ENCODE measurements at regions not wholly inside any gene's neighbourhood (a gene's known extent, or its start where the extent isn't known, plus 50 kb on each side); places are given as distances from the start of the nearest gene placed in this dataset.

GRCh38 chr12:131457331-131458047 lies 253.4 kb upstream of the SFSWAP start:
- H3K4me1 ChIP-seq (ENCODE audit: low read length) = no peaks in the 10 kb centered on the region
- H3K9ac ChIP-seq (ENCODE audit: low read length) = no peak overlapping the region
- H3K9me3 ChIP-seq (ENCODE audit: low read length) = no peaks in the 10 kb centered on the region
- H3K27me3 ChIP-seq (ENCODE audit: low read length) = no peaks in the 10 kb centered on the region
- H2AFZ ChIP-seq (ENCODE audit: low read length) = no peak overlapping the region
- H3K36me3 ChIP-seq (ENCODE audit: insufficient read depth, low read length) = no peaks in the 10 kb centered on the region
- H3K4me2 ChIP-seq (ENCODE audit: low read depth, low read length, poor library complexity, severe bottlenecking) = no peak overlapping the region
- no peaks in the 10 kb centered on the region for H4K20me1 ChIP-seq (ENCODE audit: insufficient read depth, low read depth, low read length)
- no peaks in the 10 kb centered on the region for H3K9me2 ChIP-seq (replicated peaks; ENCODE audit: insufficient read depth, low read length)
- H3K4me3 ChIP-seq (ENCODE audit: low read length) = no peak overlapping the region
- H3K27ac ChIP-seq (ENCODE audit: low read length) = no peak overlapping the region
- DNase-seq = no peak
- no peaks in the 10 kb centered on the region for H3K79me2 ChIP-seq (ENCODE audit: low read length)

- Histone ChIP-seq H4K20me1 (ENCODE audit: insufficient read depth, low read depth, low read length) (no peaks in the 10 kb centered on the region), H3K9me2 (replicated peaks; ENCODE audit: insufficient read depth, low read length) (no peaks in the 10 kb centered on the region), H3K4me3 (ENCODE audit: low read length) (no peak overlapping the region), H3K9ac (ENCODE audit: low read length) (no peak overlapping the region), H3K9me3 (ENCODE audit: low read length) (no peaks in the 10 kb centered on the region), H3K27ac (ENCODE audit: low read length) (no peak overlapping the region), H3K4me2 (ENCODE audit: low read depth, low read length, poor library complexity, severe bottlenecking) (no peak overlapping the region), H2AFZ (ENCODE audit: low read length) (no peak overlapping the region), H3K27me3 (ENCODE audit: low read length) (no peaks in the 10 kb centered on the region), H3K4me1 (ENCODE audit: low read length) (no peaks in the 10 kb centered on the region), H3K36me3 (ENCODE audit: insufficient read depth, low read length) (no peaks in the 10 kb centered on the region), H3K79me2 (ENCODE audit: low read length) (no peaks in the 10 kb centered on the region)
- no peak for DNase-seq
These were observed 252.9 kb upstream of the SFSWAP start for GRCh38 chr12:131458048-131458374.

GRCh38 chr12:131458931-131459772 lies 251.7 kb upstream of the SFSWAP start:
- Histone ChIP-seq H2AFZ (ENCODE audit: low read length) (no peak overlapping the region), H3K9me2 (replicated peaks; ENCODE audit: insufficient read depth, low read length) (no peaks in the 10 kb centered on the region), H3K79me2 (ENCODE audit: low read length) (no peaks in the 10 kb centered on the region), H3K4me3 (ENCODE audit: low read length) (no peak overlapping the region), H3K9ac (ENCODE audit: low read length) (no peak overlapping the region), H3K36me3 (ENCODE audit: insufficient read depth, low read length) (no peaks in the 10 kb centered on the region), H4K20me1 (ENCODE audit: insufficient read depth, low read depth, low read length) (no peaks in the 10 kb centered on the region), H3K9me3 (ENCODE audit: low read length) (no peaks in the 10 kb centered on the region), H3K4me2 (ENCODE audit: low read depth, low read length, poor library complexity, severe bottlenecking) (no peak overlapping the region), H3K4me1 (ENCODE audit: low read length) (no peaks in the 10 kb centered on the region), H3K27me3 (ENCODE audit: low read length) (no peaks in the 10 kb centered on the region), H3K27ac (ENCODE audit: low read length) (no peak overlapping the region)
- DNase-seq = no peak

- Histone ChIP-seq H3K36me3 (ENCODE audit: insufficient read depth, low read length) (no peaks in the 10 kb centered on the region), H2AFZ (ENCODE audit: low read length) (no peak overlapping the region), H3K4me1 (ENCODE audit: low read length) (no peaks in the 10 kb centered on the region), H3K9me2 (replicated peaks; ENCODE audit: insufficient read depth, low read length) (no peaks in the 10 kb centered on the region), H3K27me3 (ENCODE audit: low read length) (no peaks in the 10 kb centered on the region), H4K20me1 (ENCODE audit: insufficient read depth, low read depth, low read length) (no peaks in the 10 kb centered on the region), H3K79me2 (ENCODE audit: low read length) (no peaks in the 10 kb centered on the region), H3K27ac (ENCODE audit: low read length) (no peak overlapping the region), H3K4me2 (ENCODE audit: low read depth, low read length, poor library complexity, severe bottlenecking) (no peak overlapping the region), H3K4me3 (ENCODE audit: low read length) (no peak overlapping the region), H3K9ac (ENCODE audit: low read length) (no peak overlapping the region), H3K9me3 (ENCODE audit: low read length) (no peaks in the 10 kb centered on the region)
- no peak for DNase-seq
These were observed 251.0 kb upstream of the SFSWAP start for GRCh38 chr12:131459773-131460365.

- no peak overlapping the region for H3K9ac ChIP-seq (ENCODE audit: low read length)
- H3K79me2 ChIP-seq (ENCODE audit: low read length) = no peaks in the 10 kb centered on the region
- no peaks in the 10 kb centered on the region for H3K9me2 ChIP-seq (replicated peaks; ENCODE audit: insufficient read depth, low read length)
- H3K4me1 ChIP-seq (ENCODE audit: low read length) = no peaks in the 10 kb centered on the region
- no peak overlapping the region for H2AFZ ChIP-seq (ENCODE audit: low read length)
- H3K9me3 ChIP-seq (ENCODE audit: low read length) = no peaks in the 10 kb centered on the region
- H3K27me3 ChIP-seq (ENCODE audit: low read length) = no peaks in the 10 kb centered on the region
- no peaks in the 10 kb centered on the region for H4K20me1 ChIP-seq (ENCODE audit: insufficient read depth, low read depth, low read length)
- H3K4me2 ChIP-seq (ENCODE audit: low read depth, low read length, poor library complexity, severe bottlenecking) = no peak overlapping the region
- no peak overlapping the region for H3K4me3 ChIP-seq (ENCODE audit: low read length)
- H3K27ac ChIP-seq (ENCODE audit: low read length) = no peak overlapping the region
- H3K36me3 ChIP-seq (ENCODE audit: insufficient read depth, low read length) = no peaks in the 10 kb centered on the region
- no peak for DNase-seq
These were observed 250.4 kb upstream of the SFSWAP start for GRCh38 chr12:131460520-131460919.

GRCh38 chr12:131461096-131461495 lies 249.8 kb upstream of the SFSWAP start:
- no peak overlapping the region for H3K4me2 ChIP-seq (ENCODE audit: low read depth, low read length, poor library complexity, severe bottlenecking)
- no peak overlapping the region for H3K4me3 ChIP-seq (ENCODE audit: low read length)
- no peak overlapping the region for H3K9ac ChIP-seq (ENCODE audit: low read length)
- H3K9me3 ChIP-seq (ENCODE audit: low read length) = no peaks in the 10 kb centered on the region
- no peaks in the 10 kb centered on the region for H3K79me2 ChIP-seq (ENCODE audit: low read length)
- H4K20me1 ChIP-seq (ENCODE audit: insufficient read depth, low read depth, low read length) = no peaks in the 10 kb centered on the region
- no peak for DNase-seq
- no peaks in the 10 kb centered on the region for H3K27me3 ChIP-seq (ENCODE audit: low read length)
- H3K27ac ChIP-seq (ENCODE audit: low read length) = no peak overlapping the region
- no peaks in the 10 kb centered on the region for H3K9me2 ChIP-seq (replicated peaks; ENCODE audit: insufficient read depth, low read length)
- no peaks in the 10 kb centered on the region for H3K4me1 ChIP-seq (ENCODE audit: low read length)
- no peak overlapping the region for H2AFZ ChIP-seq (ENCODE audit: low read length)
- H3K36me3 ChIP-seq (ENCODE audit: insufficient read depth, low read length) = no peaks in the 10 kb centered on the region

- no peaks in the 10 kb centered on the region for H3K4me1 ChIP-seq (ENCODE audit: low read length)
- no peak for DNase-seq
- H3K36me3 ChIP-seq (ENCODE audit: insufficient read depth, low read length) = no peaks in the 10 kb centered on the region
- H3K27me3 ChIP-seq (ENCODE audit: low read length) = no peaks in the 10 kb centered on the region
- H4K20me1 ChIP-seq (ENCODE audit: insufficient read depth, low read depth, low read length) = no peaks in the 10 kb centered on the region
- H3K9ac ChIP-seq (ENCODE audit: low read length) = no peak overlapping the region
- H3K9me2 ChIP-seq (replicated peaks; ENCODE audit: insufficient read depth, low read length) = no peaks in the 10 kb centered on the region
- H3K9me3 ChIP-seq (ENCODE audit: low read length) = no peaks in the 10 kb centered on the region
- H2AFZ ChIP-seq (ENCODE audit: low read length) = no peak overlapping the region
- H3K27ac ChIP-seq (ENCODE audit: low read length) = no peak overlapping the region
- no peak overlapping the region for H3K4me3 ChIP-seq (ENCODE audit: low read length)
- H3K4me2 ChIP-seq (ENCODE audit: low read depth, low read length, poor library complexity, severe bottlenecking) = no peak overlapping the region
- H3K79me2 ChIP-seq (ENCODE audit: low read length) = no peaks in the 10 kb centered on the region
These were observed 247.7 kb upstream of the SFSWAP start for GRCh38 chr12:131463174-131463573.

- no peak overlapping the region for H3K4me2 ChIP-seq (ENCODE audit: low read depth, low read length, poor library complexity, severe bottlenecking)
These were observed 246.8 kb upstream of the SFSWAP start for GRCh38 chr12:131464081-131464480.

More at GRCh38 chr12:131464081-131464480, 246.8 kb upstream of the SFSWAP start:
- Histone ChIP-seq H2AFZ (ENCODE audit: low read length) (no peak overlapping the region), H3K9ac (ENCODE audit: low read length) (no peak overlapping the region), H3K9me3 (ENCODE audit: low read length) (no peaks in the 10 kb centered on the region), H4K20me1 (ENCODE audit: insufficient read depth, low read depth, low read length) (no peaks in the 10 kb centered on the region), H3K9me2 (replicated peaks; ENCODE audit: insufficient read depth, low read length) (no peaks in the 10 kb centered on the region), H3K27me3 (ENCODE audit: low read length) (no peaks in the 10 kb centered on the region), H3K27ac (ENCODE audit: low read length) (no peak overlapping the region), H3K36me3 (ENCODE audit: insufficient read depth, low read length) (no peaks in the 10 kb centered on the region), H3K4me3 (ENCODE audit: low read length) (no peak overlapping the region), H3K4me1 (ENCODE audit: low read length) (no peaks in the 10 kb centered on the region), H3K79me2 (ENCODE audit: low read length) (no peaks in the 10 kb centered on the region)
- no peak for DNase-seq

Measured in Karpas-422 (cell line).